Upper lobe of left lung (tissue), 4 donors: ENCODE measurements at regions not wholly inside any gene's neighbourhood (a gene's known extent, or its start where the extent isn't known, plus 50 kb on each side); places are given as distances from the start of the nearest gene placed in this dataset.

Experiments used
- POLR2A ChIP-seq, 4 donors: fragments of 450-650 bp; IDR thresholded peaks; one replicate each; pipeline ENCODE4 v1.5.1; 2016 to 2017; ENCODE audit warnings: antibody characterized with exemption in 4 of 4, mild to moderate bottlenecking in 2 of 4
- TF ChIP-seq, protein P1 (sequence below), 6 experiments: fragments of 450-650 bp in 4 of 6; fragments of 200-600 bp in 2 of 6; sonication (generic) in 2 of 6; IDR thresholded peaks; one replicate each; pipeline ENCODE4 v1.5.1; 2016 to 2019; ENCODE audit warnings: antibody characterized with exemption in 6 of 6

DNA sequence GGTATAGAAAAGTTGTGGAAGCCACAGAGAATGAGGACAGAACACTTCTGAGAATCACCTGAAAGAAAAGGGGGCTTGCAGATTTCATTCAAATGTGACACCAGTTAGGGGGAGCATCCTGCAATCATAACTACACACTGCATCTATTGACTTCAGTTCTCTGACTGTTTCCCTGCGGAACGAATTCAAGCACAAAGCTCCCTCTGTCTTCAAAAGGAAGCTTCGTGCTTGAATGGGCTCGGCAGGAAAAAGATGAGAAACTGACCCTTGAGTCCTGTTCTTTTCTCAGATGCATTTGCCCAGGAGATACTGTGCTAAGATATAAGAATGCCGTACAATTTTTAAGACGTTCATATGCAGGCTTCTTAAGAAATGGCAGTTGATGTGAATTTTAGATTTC is 2000.4 kb upstream of the RAG2 start:
- TF ChIP-seq, protein P1, sequence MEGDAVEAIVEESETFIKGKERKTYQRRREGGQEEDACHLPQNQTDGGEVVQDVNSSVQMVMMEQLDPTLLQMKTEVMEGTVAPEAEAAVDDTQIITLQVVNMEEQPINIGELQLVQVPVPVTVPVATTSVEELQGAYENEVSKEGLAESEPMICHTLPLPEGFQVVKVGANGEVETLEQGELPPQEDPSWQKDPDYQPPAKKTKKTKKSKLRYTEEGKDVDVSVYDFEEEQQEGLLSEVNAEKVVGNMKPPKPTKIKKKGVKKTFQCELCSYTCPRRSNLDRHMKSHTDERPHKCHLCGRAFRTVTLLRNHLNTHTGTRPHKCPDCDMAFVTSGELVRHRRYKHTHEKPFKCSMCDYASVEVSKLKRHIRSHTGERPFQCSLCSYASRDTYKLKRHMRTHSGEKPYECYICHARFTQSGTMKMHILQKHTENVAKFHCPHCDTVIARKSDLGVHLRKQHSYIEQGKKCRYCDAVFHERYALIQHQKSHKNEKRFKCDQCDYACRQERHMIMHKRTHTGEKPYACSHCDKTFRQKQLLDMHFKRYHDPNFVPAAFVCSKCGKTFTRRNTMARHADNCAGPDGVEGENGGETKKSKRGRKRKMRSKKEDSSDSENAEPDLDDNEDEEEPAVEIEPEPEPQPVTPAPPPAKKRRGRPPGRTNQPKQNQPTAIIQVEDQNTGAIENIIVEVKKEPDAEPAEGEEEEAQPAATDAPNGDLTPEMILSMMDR (IDR thresholded peaks at IDR 0.05): no peak
- TF ChIP-seq POLR2A (IDR thresholded peaks at IDR 0.05): no peak
